HEK293T (cell line): ENCODE measurements at regions not wholly inside any gene's neighbourhood (a gene's known extent, or its start where the extent isn't known, plus 50 kb on each side); places are given as distances from the start of the nearest gene placed in this dataset.

Experiments used
- CTCF ChIA-PET: fragments of 350-600 bp; formaldehyde crosslinking; extraction: SDS; loops from one replicate; lab custom pipeline; 2021; ENCODE audit warnings: antibody characterized with exemption, inconsistent platforms; lab: Yijun Ruan, JAX
- POLR2A ChIA-PET: fragments of 350-600 bp; formaldehyde crosslinking; extraction: SDS; loops from one replicate; lab custom pipeline; 2020; ENCODE audit warnings: antibody characterized with exemption, inconsistent platforms; lab: Yijun Ruan, JAX
- DNase-seq: peaks from one replicate; pipeline ENCODE4 v3.0.0; 2012; ENCODE audit warnings: mixed read lengths; ENCODE audit errors: extremely low spot score
- ARNT ChIP-seq: fragments of 450-650 bp; IDR thresholded peaks from 2 replicates; pipeline ENCODE4 v1.6.1; 2017; ENCODE audit warnings: mild to moderate bottlenecking
- BHLHE40 ChIP-seq: fragments of 450-650 bp; IDR thresholded peaks from 2 replicates; pipeline ENCODE4 v1.6.1; 2016; ENCODE audit warnings: mild to moderate bottlenecking, moderate library complexity, borderline replicate concordance
- CTBP1 ChIP-seq: fragments of 450-650 bp; IDR thresholded peaks from 2 replicates; pipeline ENCODE4 v1.6.1; 2016; ENCODE audit warnings: borderline replicate concordance
- ELF4 ChIP-seq: fragments of 450-650 bp; IDR thresholded peaks from 2 replicates; pipeline ENCODE4 v1.6.1; 2017; ENCODE audit warnings: antibody characterized with exemption
- FOXA1 ChIP-seq: fragments of 450-650 bp; IDR thresholded peaks from 2 replicates; pipeline ENCODE4 v1.6.1; 2016; ENCODE audit warnings: mild to moderate bottlenecking
- FOXK2 ChIP-seq: fragments of 450-650 bp; IDR thresholded peaks from 2 replicates; pipeline ENCODE4 v1.6.1; 2016; ENCODE audit warnings: mild to moderate bottlenecking
- HDGF ChIP-seq: fragments of 450-650 bp; IDR thresholded peaks from 2 replicates; pipeline ENCODE4 v1.6.1; 2017; ENCODE audit warnings: antibody characterized with exemption, borderline replicate concordance
- L3MBTL2 ChIP-seq: fragments of 450-650 bp; conservative IDR thresholded peaks from 2 replicates; pipeline ENCODE4 v1.6.1; 2016; ENCODE audit warnings: mild to moderate bottlenecking
- LEF1 ChIP-seq: fragments of 450-650 bp; IDR thresholded peaks from 2 replicates; pipeline ENCODE4 v1.6.1; 2017; ENCODE audit warnings: mild to moderate bottlenecking, borderline replicate concordance
- NFRKB ChIP-seq: fragments of 450-650 bp; IDR thresholded peaks from 2 replicates; pipeline ENCODE4 v1.6.1; 2016; ENCODE audit warnings: mild to moderate bottlenecking, moderate library complexity
- PKNOX1 ChIP-seq: fragments of 450-650 bp; IDR thresholded peaks from 2 replicates; pipeline ENCODE4 v1.6.1; 2016
- SP1 ChIP-seq: fragments of 450-650 bp; IDR thresholded peaks from 2 replicates; pipeline ENCODE4 v1.6.1; 2017
- SUZ12 ChIP-seq: fragments of 450-650 bp; IDR thresholded peaks from 2 replicates; pipeline ENCODE4 v1.6.1; 2016; ENCODE audit warnings: mild to moderate bottlenecking
- TARDBP ChIP-seq: fragments of 450-650 bp; IDR thresholded peaks from 2 replicates; pipeline ENCODE4 v1.6.1; 2016
- ZNF384 ChIP-seq: fragments of 450-650 bp; IDR thresholded peaks from 2 replicates; pipeline ENCODE4 v1.6.1; 2016

GRCh38 chr18:68489013-68489792 is 225.7 kb downstream of the TMX3 start:
- ChIA-PET POLR2A (no interaction called here), CTCF (no interaction called here)
- no peak for DNase-seq
- TF ChIP-seq PKNOX1 (no peak), L3MBTL2 (no peak)

- CTCF ChIA-PET = no interaction called here
- POLR2A ChIA-PET = no interaction called here
Measured at GRCh38 chr18:68484241-68484640, 230.7 kb downstream of the TMX3 start.

GRCh38 chr18:68482815-68483214 is 232.1 kb downstream of the TMX3 start:
- ChIA-PET POLR2A (no interaction called here), CTCF (no interaction called here)
- TF ChIP-seq BHLHE40 = no peak
- TF ChIP-seq HDGF = no peak
- TF ChIP-seq FOXK2 = no peak
- no peak for TF ChIP-seq PKNOX1
- TF ChIP-seq NFRKB = no peak
- TF ChIP-seq FOXA1 = no peak
- no peak for TF ChIP-seq L3MBTL2
- DNase-seq = no peak

More at GRCh38 chr18:68484241-68484640, 230.7 kb downstream of the TMX3 start:
- DNase-seq = no peak
- TF ChIP-seq CTBP1 (no peak), PKNOX1 (no peak), ELF4 (no peak), L3MBTL2 (no peak), FOXA1 (no peak), HDGF (no peak), LEF1 (no peak), FOXK2 (no peak), SP1 (no peak)

GRCh38 chr18:68480196-68480595 is 234.7 kb downstream of the TMX3 start:
- POLR2A ChIA-PET = no interaction called here
- CTCF ChIA-PET = no interaction called here

GRCh38 chr18:68478246-68478645 is 236.7 kb downstream of the TMX3 start:
- DNase-seq = no peak
- TF ChIP-seq LEF1 = no peak
- no peak for TF ChIP-seq SUZ12
- TF ChIP-seq L3MBTL2 = no peak
- TF ChIP-seq PKNOX1 = no peak
- no peak for TF ChIP-seq BHLHE40
- ChIA-PET CTCF (no interaction called here), POLR2A (no interaction called here)

More at GRCh38 chr18:68480196-68480595, 234.7 kb downstream of the TMX3 start:
- TF ChIP-seq ZNF384 = no peak
- TF ChIP-seq SP1 = no peak
- no peak for TF ChIP-seq ELF4
- TF ChIP-seq L3MBTL2 = no peak
- no peak for TF ChIP-seq PKNOX1
- TF ChIP-seq FOXA1 = no peak
- DNase-seq = no peak

GRCh38 chr18:68475883-68476282 is 239.0 kb downstream of the TMX3 start:
- CTCF ChIA-PET = no interaction called here
- POLR2A ChIA-PET = no interaction called here
- DNase-seq = no peak
- TF ChIP-seq SUZ12 = no peak
- no peak for TF ChIP-seq LEF1
- no peak for TF ChIP-seq ARNT
- TF ChIP-seq TARDBP = no peak
- no peak for TF ChIP-seq ZNF384
- TF ChIP-seq L3MBTL2 = no peak
- no peak for TF ChIP-seq HDGF
- no peak for TF ChIP-seq PKNOX1
